Middle frontal gyrus (tissue), 1 donor: ENCODE measurements at regions not wholly inside any gene's neighbourhood (a gene's known extent, or its start where the extent isn't known, plus 50 kb on each side); places are given as distances from the start of the nearest gene placed in this dataset.
"Not testable (repeated sequence)": the region's sequence is repeated elsewhere in the genome, so short reads cannot be mapped to it uniquely, and the experiment has no call there.

Experiments
- DNase-seq: peaks from one replicate; pipeline ENCODE4 v3.0.0-alpha.2; 2015; ENCODE audit warnings: low spot score; ENCODE audit errors: extremely low spot score

- DNase-seq, result no peak
Measured at GRCh38 chr3:110858549-110858948, 213.1 kb upstream of the NECTIN3 start.

- DNase-seq, result no peak
Measured at GRCh38 chr3:110859336-110859735, 212.3 kb upstream of the NECTIN3 start.

- no peak for DNase-seq
Measured at GRCh38 chr3:110859993-110860392, 211.6 kb upstream of the NECTIN3 start.

DNA sequence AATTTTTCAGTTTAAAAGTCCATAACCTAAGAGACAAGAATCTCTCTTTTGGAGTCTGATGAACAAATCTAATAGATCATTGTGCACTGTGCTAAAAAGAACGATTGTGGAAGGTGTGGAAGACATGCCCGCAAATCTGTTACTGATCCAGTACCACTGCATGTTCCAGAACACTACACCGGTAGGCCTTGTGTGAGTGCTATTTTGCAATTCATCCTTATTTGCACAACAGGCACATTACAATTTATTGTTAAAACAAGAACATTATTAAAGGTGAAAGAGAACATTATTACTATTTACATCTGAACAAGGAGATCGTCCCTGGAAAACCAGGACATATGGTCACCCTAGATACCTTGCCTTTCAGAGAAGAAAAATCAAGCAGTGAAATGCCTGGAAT, 205.7 kb upstream of the NECTIN3 start:
- no peak for DNase-seq

- DNase-seq, result no peak
Measured at GRCh38 chr3:110868106-110868505, 203.5 kb upstream of the NECTIN3 start.

DNA sequence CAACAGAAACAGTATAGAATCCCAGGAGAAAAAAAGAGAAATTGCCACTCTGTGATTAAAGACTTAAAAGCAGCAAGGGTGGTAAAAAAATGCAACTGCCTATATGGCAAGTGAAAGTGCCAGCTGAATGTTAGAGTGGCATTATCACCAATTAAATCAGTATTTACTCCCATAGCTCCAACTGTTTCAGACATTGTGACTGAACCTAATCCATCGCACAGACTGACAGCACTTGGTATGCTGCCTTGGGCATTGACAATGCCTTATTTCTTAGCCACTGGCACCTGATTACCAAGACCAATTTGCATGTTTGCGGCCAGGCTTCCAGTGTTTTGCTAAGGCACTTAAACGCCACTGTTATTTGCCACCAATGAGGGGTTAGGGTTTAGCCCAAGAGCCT, 201.9 kb upstream of the NECTIN3 start:
- no peak for DNase-seq

GRCh38 chr3:110871869-110872268, 199.7 kb upstream of the NECTIN3 start:
- no peak for DNase-seq

- no peak for DNase-seq
Measured at GRCh38 chr3:110878692-110879091, 192.9 kb upstream of the NECTIN3 start.

- DNase-seq, result no peak
Measured at GRCh38 chr3:110881069-110881468, 190.5 kb upstream of the NECTIN3 start.

DNA sequence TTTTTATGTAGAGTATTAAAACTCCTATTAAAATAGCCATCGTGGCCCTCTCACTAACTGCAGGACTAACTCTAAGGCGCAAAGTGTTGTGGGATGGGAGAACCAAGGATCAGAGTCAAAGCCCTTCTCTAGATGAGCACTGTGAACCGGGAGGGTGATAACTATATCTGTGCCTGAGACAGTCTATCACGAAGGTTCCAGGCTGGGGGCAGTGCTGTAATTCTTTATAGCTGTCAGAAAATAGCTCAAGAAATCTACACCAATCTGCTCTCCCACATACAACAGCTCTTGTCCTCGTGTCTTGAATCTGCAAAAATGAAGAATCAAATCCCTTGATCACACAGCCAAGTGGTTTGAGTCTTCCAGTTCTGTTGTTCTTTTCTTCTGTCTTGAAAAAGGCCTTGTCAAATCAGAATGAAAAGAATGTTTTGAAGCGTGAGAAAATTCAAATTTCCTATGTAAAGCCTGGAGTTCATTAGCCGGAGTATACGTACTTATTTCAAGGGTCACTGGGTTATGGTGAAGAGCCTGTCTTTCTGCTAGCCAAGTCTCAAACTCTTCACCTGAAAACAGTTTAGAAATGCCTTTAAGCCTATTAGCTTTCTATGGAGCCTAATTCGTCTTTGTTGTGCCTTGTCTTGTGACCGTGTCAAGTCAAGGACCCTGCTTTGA, 185.3 kb upstream of the NECTIN3 start:
- DNase-seq, result no peak

DNA sequence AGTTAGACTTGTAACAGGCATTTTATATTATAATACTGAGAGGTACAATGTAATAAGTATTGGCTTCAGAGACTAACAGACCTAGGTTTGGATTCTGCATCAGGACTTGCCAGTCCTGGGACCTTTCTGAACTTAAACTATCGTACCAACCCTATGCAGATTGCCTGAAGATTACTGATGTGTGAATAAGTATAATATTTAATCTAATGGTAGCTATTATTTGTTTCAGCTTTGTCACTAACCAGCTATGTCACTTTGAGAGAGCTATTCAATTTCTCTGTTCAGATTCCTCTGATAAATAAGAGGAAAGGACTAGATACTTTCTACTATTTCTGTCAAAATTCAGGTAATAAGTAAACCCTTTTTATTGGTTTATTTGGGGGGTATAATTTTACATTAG, 184.4 kb upstream of the NECTIN3 start:
- DNase-seq, result no peak

DNA sequence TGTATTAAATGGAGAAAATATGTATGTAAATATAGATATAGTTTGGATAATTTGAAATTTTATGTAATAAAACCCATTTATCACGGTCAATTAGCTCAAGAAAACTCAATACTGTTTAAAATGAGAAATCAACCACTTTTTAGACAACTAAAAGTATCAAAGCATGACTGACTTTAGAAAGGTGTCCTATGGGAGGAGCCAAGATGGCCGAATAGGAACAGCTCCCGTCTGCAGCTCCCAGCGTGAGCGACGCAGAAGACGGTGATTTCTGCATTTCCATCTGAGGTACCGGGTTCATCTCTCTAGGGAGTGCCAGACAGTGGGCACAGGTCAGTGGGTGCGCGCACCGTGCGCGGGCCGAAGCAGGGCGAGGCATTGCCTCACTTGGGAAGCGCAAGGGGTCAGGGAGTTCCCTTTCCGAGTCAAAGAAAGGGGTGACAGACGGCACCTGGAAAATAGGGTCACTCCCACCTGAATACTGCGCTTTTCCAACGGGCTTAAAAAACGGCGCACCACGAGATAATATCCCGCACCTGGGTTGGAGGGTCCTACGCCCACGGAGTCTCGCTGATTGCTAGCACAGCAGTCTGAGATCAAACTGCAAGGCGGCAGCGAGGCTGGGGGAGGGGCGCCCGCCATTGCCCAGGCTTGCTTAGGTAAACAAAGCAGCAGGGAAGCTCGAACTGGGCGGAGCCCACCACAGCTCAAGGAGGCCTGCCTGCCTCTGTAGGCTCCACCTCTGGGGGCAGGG, 182.8 kb upstream of the NECTIN3 start:
- DNase-seq, result not testable (repeated sequence)

DNA sequence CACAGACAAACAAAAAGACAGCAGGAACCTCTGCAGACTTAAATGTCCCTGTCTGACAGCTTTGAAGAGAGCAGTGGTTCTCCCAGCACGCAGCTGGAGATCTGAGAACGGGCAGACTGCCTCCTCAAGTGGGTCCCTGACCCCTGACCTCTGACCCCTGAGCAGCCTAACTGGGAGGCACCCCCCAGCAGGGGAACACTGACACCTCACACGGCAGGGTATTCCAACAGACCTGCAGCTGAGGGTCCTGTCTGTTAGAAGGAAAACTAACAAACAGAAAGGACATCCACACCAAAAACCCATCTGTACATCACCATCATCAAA, 182.3 kb upstream of the NECTIN3 start:
- DNase-seq, result not testable (repeated sequence)

- DNase-seq, result no peak
Measured at GRCh38 chr3:110894574-110894973, 177.0 kb upstream of the NECTIN3 start.

- no peak for DNase-seq
Measured at GRCh38 chr3:110895054-110895453, 176.6 kb upstream of the NECTIN3 start.

GRCh38 chr3:110897046-110897445, 174.6 kb upstream of the NECTIN3 start:
- DNase-seq, result no peak

DNA sequence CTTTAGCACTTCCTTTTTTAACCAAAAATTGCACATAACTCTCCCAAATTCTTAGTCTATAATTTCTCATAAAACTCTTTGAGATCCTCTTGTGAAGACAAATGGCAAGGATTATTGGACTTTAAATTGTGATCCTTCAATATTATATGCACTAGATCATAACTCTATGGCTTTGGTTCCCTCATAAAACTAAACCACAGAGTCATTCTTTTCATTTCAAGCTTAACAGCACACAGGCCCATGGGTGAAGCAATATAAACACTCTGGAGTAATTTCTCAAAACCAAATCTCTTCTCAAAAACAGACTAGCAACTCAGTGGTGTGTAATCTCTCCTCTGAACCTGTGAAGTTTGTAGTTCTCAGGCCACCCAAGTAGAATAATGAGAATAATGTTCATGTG, 171.0 kb upstream of the NECTIN3 start:
- no peak for DNase-seq

DNA sequence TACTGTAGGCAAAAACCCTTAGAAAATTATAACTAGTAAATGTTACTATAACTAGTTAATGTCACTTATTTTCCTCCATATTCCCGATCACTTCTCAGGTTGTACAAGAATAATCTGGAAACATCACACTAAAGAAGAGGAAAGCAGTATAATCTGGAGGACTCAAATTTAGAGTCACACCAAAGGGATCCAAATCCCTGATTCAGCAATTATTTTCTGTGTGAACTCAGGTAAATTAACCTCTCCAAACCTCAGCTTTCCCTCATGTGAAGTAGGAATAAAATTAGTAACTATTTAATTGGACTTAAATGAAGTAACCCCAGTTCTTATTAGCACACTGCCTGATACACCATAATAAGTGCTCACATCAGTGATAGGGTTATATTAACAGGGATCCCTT, 170.1 kb upstream of the NECTIN3 start:
- no peak for DNase-seq

GRCh38 chr3:110902453-110903085, 169.0 kb upstream of the NECTIN3 start:
- DNase-seq, result no peak

DNA sequence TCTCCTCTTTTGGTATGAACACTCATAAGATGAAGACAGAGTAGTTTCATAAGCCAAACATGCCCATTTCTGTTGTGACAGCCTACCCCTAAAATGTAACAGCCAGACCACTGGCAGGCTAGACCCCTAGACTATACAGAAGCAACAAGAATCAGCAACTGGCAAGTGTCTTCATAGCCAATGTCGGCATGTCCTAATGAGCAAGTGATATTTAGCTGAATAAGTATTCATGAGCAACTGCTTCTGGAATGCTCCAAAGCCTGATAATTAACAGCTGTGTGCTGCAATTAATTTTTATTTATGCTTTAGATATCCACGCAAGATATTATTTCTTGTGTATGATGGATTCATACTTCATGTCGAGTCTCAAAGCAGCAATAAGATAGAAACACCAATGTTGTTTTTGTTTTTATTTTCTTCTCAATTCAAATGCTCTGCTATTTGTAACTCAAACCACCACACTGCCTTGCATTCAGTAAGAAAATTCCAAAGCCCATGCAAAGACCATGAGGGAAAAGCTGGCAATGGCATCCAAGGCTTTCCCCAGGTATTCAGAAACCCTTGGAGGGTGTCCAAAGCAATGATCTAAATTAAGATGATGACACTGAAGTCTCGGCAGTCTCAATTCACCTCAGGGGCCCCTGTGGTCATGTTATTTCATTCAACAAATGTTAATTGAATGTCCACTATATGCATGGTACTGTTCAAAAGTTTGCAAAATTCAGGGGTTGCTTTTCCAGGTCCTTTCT, 167.7 kb upstream of the NECTIN3 start:
- no peak for DNase-seq

- DNase-seq, result no peak
Measured at GRCh38 chr3:110904520-110904890, 167.1 kb upstream of the NECTIN3 start.

GRCh38 chr3:110905121-110905520, 166.5 kb upstream of the NECTIN3 start:
- DNase-seq, result no peak
